ENCODE measurements at regions not wholly inside any gene's neighbourhood (a gene's known extent, or its start where the extent isn't known, plus 50 kb on each side); places are given as distances from the start of the nearest gene placed in this dataset.

GRCh38 chr2:217409949-217410680 lies 550.3 kb upstream of the TNP1 start:
- no peak overlapping the region for H3K4me3 ChIP-seq
- no peak for DNase-seq (ENCODE audit: low spot score)
- Mint-ChIP-seq H3K27ac (no peak overlapping the region), H3K4me3 (no peak overlapping the region), H3K4me1 (peaks cover 2% of the 10 kb centered on the region; the same call in 2 of the 3 replicates), H3K36me3 (ENCODE audit: low read depth) (no peaks in the 10 kb centered on the region), H3K9me3 (no peaks in the 10 kb centered on the region; the same call in 2 of the 3 replicates), H3K27me3 (ENCODE audit: insufficient read depth, low read depth, poor library complexity) (no peaks in the 10 kb centered on the region)
- H3F3A ChIP-seq (replicated peaks; ENCODE audit: low read depth) = no peaks in the 10 kb centered on the region
- H3K36me3 ChIP-seq (ENCODE audit: insufficient read depth) = no peaks in the 10 kb centered on the region
- H3K27ac ChIP-seq (ENCODE audit: low read depth) = no peak overlapping the region
- no peak overlapping the region for H3K4me2 ChIP-seq
- H3K4me1 ChIP-seq (ENCODE audit: insufficient read depth) = peaks cover 1% of the 10 kb centered on the region
- H3K79me2 ChIP-seq (replicated peaks; ENCODE audit: insufficient read depth) = no peaks in the 10 kb centered on the region
- 0 out of 2 replicates have a peak, but pooled peaks cover 11% of the 10 kb centered on the region for H3K9me2 ChIP-seq (ENCODE audit: insufficient read depth)
- H4K20me1 ChIP-seq (replicated peaks; ENCODE audit: insufficient read depth) = no peaks in the 10 kb centered on the region
- no peak for ATAC-seq
- no peaks in the 10 kb centered on the region for H3K27me3 ChIP-seq (ENCODE audit: insufficient read depth)
- no peak overlapping the region for H2AFZ ChIP-seq
- no peak for TF ChIP-seq STAT1 (IDR thresholded peaks at IDR 0.05; ENCODE audit: unreplicated experiment)

- ATAC-seq = no peak
- TF ChIP-seq ZNF462 (CRISPR knock-in tag; IDR thresholded peaks at IDR 0.05) (no peak), ZNF114 (CRISPR knock-in tag; IDR thresholded peaks at IDR 0.05) (no peak), EZH2phosphoT487 (IDR thresholded peaks at IDR 0.05; ENCODE audit: unreplicated experiment) (no peak), ETS1 (IDR thresholded peaks at IDR 0.05) (no peak), STAT1 (IDR thresholded peaks at IDR 0.05; ENCODE audit: unreplicated experiment) (no peak), CTCF (conservative IDR thresholded peaks at IDR 0.05; ENCODE audit: low read depth in 2 of 2) (no peak), CREB1 (CRISPR knock-in tag; IDR thresholded peaks at IDR 0.05; ENCODE audit: low read depth) (no peak), NANOG (IDR thresholded peaks at IDR 0.05; ENCODE audit: borderline replicate concordance) (no peak), EZH2 (IDR thresholded peaks at IDR 0.05; ENCODE audit: low read depth, unreplicated experiment) (no peak), JUNB (IDR thresholded peaks at IDR 0.05; ENCODE audit: unreplicated experiment) (no peak), ZNF331 (CRISPR knock-in tag; IDR thresholded peaks at IDR 0.05; ENCODE audit: low read depth) (no peak), POLR2AphosphoS5 (IDR thresholded peaks at IDR 0.05; ENCODE audit: low read depth) (no peak)
Observed at GRCh38 chr2:217407362-217407761, 547.5 kb upstream of the TNP1 start.

More at GRCh38 chr2:217407362-217407761, 547.5 kb upstream of the TNP1 start:
- Histone ChIP-seq H3K27ac (ENCODE audit: low read depth) (no peak overlapping the region), H3F3A (replicated peaks; ENCODE audit: low read depth) (no peaks in the 10 kb centered on the region), H4K20me1 (replicated peaks; ENCODE audit: insufficient read depth) (no peaks in the 10 kb centered on the region), H3K4me1 (ENCODE audit: insufficient read depth) (peaks cover 16% of the 10 kb centered on the region), H3K4me2 (no peak overlapping the region), H2AFZ (no peak overlapping the region), H3K36me3 (ENCODE audit: insufficient read depth) (no peaks in the 10 kb centered on the region), H3K27me3 (ENCODE audit: insufficient read depth) (no peaks in the 10 kb centered on the region), H3K9me2 (ENCODE audit: insufficient read depth) (0 out of 2 replicates have a peak, but pooled peaks cover 11% of the 10 kb centered on the region), H3K79me2 (replicated peaks; ENCODE audit: insufficient read depth) (no peaks in the 10 kb centered on the region), H3K4me3 (no peak overlapping the region)
- Mint-ChIP-seq H3K27ac (no peak overlapping the region), H3K27me3 (ENCODE audit: insufficient read depth, low read depth, poor library complexity) (no peaks in the 10 kb centered on the region), H3K9me3 (no peaks in the 10 kb centered on the region; the same call in 2 of the 3 replicates), H3K4me1 (peaks cover 16% of the 10 kb centered on the region; the same call in 2 of the 3 replicates), H3K36me3 (ENCODE audit: low read depth) (no peaks in the 10 kb centered on the region), H3K4me3 (no peak overlapping the region)
- DNase-seq (ENCODE audit: low spot score) = no peak
